ENCODE measurements at regions not wholly inside any gene's neighbourhood (a gene's known extent, or its start where the extent isn't known, plus 50 kb on each side); places are given as distances from the start of the nearest gene placed in this dataset.

GRCh38 chr2:175806570-175806969, 195.5 kb downstream of the LNPK start:
- TF ChIP-seq, protein P1, sequence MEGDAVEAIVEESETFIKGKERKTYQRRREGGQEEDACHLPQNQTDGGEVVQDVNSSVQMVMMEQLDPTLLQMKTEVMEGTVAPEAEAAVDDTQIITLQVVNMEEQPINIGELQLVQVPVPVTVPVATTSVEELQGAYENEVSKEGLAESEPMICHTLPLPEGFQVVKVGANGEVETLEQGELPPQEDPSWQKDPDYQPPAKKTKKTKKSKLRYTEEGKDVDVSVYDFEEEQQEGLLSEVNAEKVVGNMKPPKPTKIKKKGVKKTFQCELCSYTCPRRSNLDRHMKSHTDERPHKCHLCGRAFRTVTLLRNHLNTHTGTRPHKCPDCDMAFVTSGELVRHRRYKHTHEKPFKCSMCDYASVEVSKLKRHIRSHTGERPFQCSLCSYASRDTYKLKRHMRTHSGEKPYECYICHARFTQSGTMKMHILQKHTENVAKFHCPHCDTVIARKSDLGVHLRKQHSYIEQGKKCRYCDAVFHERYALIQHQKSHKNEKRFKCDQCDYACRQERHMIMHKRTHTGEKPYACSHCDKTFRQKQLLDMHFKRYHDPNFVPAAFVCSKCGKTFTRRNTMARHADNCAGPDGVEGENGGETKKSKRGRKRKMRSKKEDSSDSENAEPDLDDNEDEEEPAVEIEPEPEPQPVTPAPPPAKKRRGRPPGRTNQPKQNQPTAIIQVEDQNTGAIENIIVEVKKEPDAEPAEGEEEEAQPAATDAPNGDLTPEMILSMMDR (conservative IDR thresholded peaks at IDR 0.05) = no peak
- no peak for TF ChIP-seq ZFX (IDR thresholded peaks at IDR 0.05)

Data from C4-2B (cell line).